HCT116 (cell line): ENCODE measurements at regions not wholly inside any gene's neighbourhood (a gene's known extent, or its start where the extent isn't known, plus 50 kb on each side); places are given as distances from the start of the nearest gene placed in this dataset.

Experiments
- ATF3 ChIP-seq: IDR thresholded peaks from 2 replicates; pipeline ENCODE4 v1.6.1; 2012
- CTCF ChIP-seq, 3 experiments: fragments of 200-600 bp in 1 of 3; sonication (generic) in 1 of 3; IDR thresholded peaks in 2 of 3; conservative IDR thresholded peaks in 1 of 3; 2 replicates each; pipeline ENCODE4 v1.5.1; 2012 to 2017; ENCODE audit warnings: low read depth in 2 of 3, low read length in 2 of 3, antibody characterized with exemption in 1 of 3, borderline replicate concordance in 1 of 3, control low read depth in 1 of 3, mild to moderate bottlenecking in 1 of 3, mixed read lengths in 1 of 3, mixed run types in 1 of 3, moderate library complexity in 1 of 3; ENCODE audit not compliant: insufficient read depth in 1 of 3
- EZH2 ChIP-seq: fragments of 200-600 bp; sonication (generic); IDR thresholded peaks from 2 replicates; pipeline ENCODE4 v1.6.1; 2017; ENCODE audit warnings: antibody characterized with exemption, mixed run types
- FOSL1 ChIP-seq: IDR thresholded peaks from 2 replicates; pipeline ENCODE4 v1.6.1; 2012; ENCODE audit warnings: low read depth
- POLR2AphosphoS5 ChIP-seq: IDR thresholded peaks from 2 replicates; pipeline ENCODE4 v1.6.1; 2011; ENCODE audit warnings: mild to moderate bottlenecking, low read depth, low read length, moderate library complexity
- REST ChIP-seq: IDR thresholded peaks from 2 replicates; pipeline ENCODE4 v1.6.1; 2012; ENCODE audit warnings: low read depth
- SP1 ChIP-seq: IDR thresholded peaks from 2 replicates; pipeline ENCODE4 v1.6.1; 2012; ENCODE audit warnings: low read depth

GRCh38 chr3:182622241-182622545 is 171.1 kb upstream of the ATP11B start (continued):
- TF ChIP-seq REST (no peak), FOSL1 (no peak), EZH2 (no peak), SP1 (no peak), CTCF (IDR thresholded peaks at IDR 0.05 in 2 of 3, conservative IDR thresholded peaks at IDR 0.05 in 1 of 3; ENCODE audit: borderline replicate concordance in 1 of 3, insufficient read depth in 1 of 3, low read depth in 2 of 3, low read length in 2 of 3) (no peak), POLR2AphosphoS5 (no peak), ATF3 (no peak)
